PC-9 (cell line): ENCODE measurements at regions not wholly inside any gene's neighbourhood (a gene's known extent, or its start where the extent isn't known, plus 50 kb on each side); places are given as distances from the start of the nearest gene placed in this dataset.

ENCODE experiments used
- BruUV-seq: library from RNA; stranded (reverse); fragments of 400-500 nt; replicated peaks from 2 replicates; lab custom pipeline; 2021; lab: Mats Ljungman, UMichigan
- CTCF ChIA-PET: fragments of 300-600 bp; sonication (Branson Sonifier 250); formaldehyde crosslinking; loops from one replicate; lab custom pipeline; 2022; ENCODE audit warnings: antibody characterized with exemption; lab: Charles Lee
- POLR2A ChIA-PET: fragments of 300-600 bp; sonication (Branson Sonifier 250); formaldehyde crosslinking; loops from one replicate; lab custom pipeline; 2022; ENCODE audit warnings: antibody characterized with exemption; ENCODE audit not compliant: unreplicated experiment; lab: Charles Lee
- DNase-seq, 2 experiments: peaks; one replicate each; pipeline versions ENCODE4 v3.0.0 to v3.0.0-alpha.2; 2015 to 2022; ENCODE audit warnings: mixed read lengths in 1 of 2
- H2AFZ ChIP-seq: fragments of 200-600 bp; sonication (generic); 2 replicates; pipeline ENCODE4 v1.8.1; 2017; ENCODE audit warnings: antibody characterized with exemption
- H3F3A ChIP-seq: fragments of 200-600 bp; sonication (generic); 2 replicates; pipeline ENCODE4 v1.8.1; 2017; ENCODE audit warnings: antibody characterized with exemption, mild to moderate bottlenecking, low read depth; ENCODE audit not compliant: insufficient read depth
- H3K27ac ChIP-seq: fragments of 200-600 bp; sonication (generic); 2 replicates; pipeline ENCODE4 v1.6.1; 2016; ENCODE audit warnings: mixed run types
- H3K27me3 ChIP-seq: fragments of 200-600 bp; sonication (generic); 2 replicates; pipeline ENCODE4 v1.6.1; 2016; ENCODE audit warnings: low read depth, mixed run types; ENCODE audit not compliant: insufficient read depth
- H3K36me3 ChIP-seq: fragments of 200-600 bp; sonication (generic); 2 replicates; pipeline ENCODE4 v1.6.1; 2016; ENCODE audit warnings: low read depth, mixed run types
- H3K4me1 ChIP-seq: fragments of 200-600 bp; sonication (generic); replicated peaks from 2 replicates; pipeline ENCODE4 v1.6.1; 2016; ENCODE audit warnings: mixed run types; ENCODE audit not compliant: insufficient read depth
- H3K4me2 ChIP-seq: fragments of 200-600 bp; sonication (generic); 2 replicates; pipeline ENCODE4 v1.6.1; 2017; ENCODE audit warnings: mixed run types
- H3K4me3 ChIP-seq: fragments of 200-600 bp; sonication (generic); 2 replicates; pipeline ENCODE4 v1.6.1; 2016; ENCODE audit warnings: mixed run types
- H3K79me2 ChIP-seq: fragments of 200-600 bp; sonication (generic); 2 replicates; pipeline ENCODE4 v1.6.1; 2017; ENCODE audit warnings: low read depth, mixed run types
- H3K9me2 ChIP-seq: fragments of 200-600 bp; sonication (generic); 2 replicates; pipeline ENCODE4 v1.8.1; 2017; ENCODE audit warnings: mild to moderate bottlenecking; ENCODE audit not compliant: insufficient read depth
- H3K9me3 ChIP-seq: fragments of 200-600 bp; sonication (generic); 2 replicates; pipeline ENCODE4 v1.8.1; 2016; ENCODE audit warnings: low read depth; ENCODE audit not compliant: insufficient read depth
- H4K20me1 ChIP-seq: fragments of 200-600 bp; sonication (generic); 2 replicates; pipeline ENCODE4 v1.8.1; 2017; ENCODE audit not compliant: insufficient read depth
- CTCF ChIP-seq: fragments of 200-600 bp; sonication (generic); conservative IDR thresholded peaks from 2 replicates; pipeline ENCODE4 v1.6.1; 2017; ENCODE audit warnings: mixed run types, antibody characterized with exemption, mild to moderate bottlenecking, moderate library complexity
- EZH2 ChIP-seq: fragments of 200-600 bp; sonication (generic); IDR thresholded peaks from 2 replicates; pipeline ENCODE4 v1.8.0; 2017; ENCODE audit warnings: antibody characterized with exemption, low read depth
- intact Hi-C: fragments of 100-400 bp; cut with micrococcal nuclease; formaldehyde crosslinking; loops from one replicate; pipeline ENCODE4 v1.10.0; 2022; ENCODE audit not compliant: unreplicated experiment

- H3K9me2 ChIP-seq, result no peaks in the 10 kb centered on the region
- H3F3A ChIP-seq, result no peaks in the 10 kb centered on the region
- TF ChIP-seq CTCF (no peak), EZH2 (no peak)
- H3K4me1 ChIP-seq, result no peaks in the 10 kb centered on the region
- no peaks in the 10 kb centered on the region for H3K27me3 ChIP-seq
- H3K79me2 ChIP-seq, result no peaks in the 10 kb centered on the region
- no peak overlapping the region for H2AFZ ChIP-seq
- no peaks in the 10 kb centered on the region for H4K20me1 ChIP-seq
- H3K9me3 ChIP-seq, result no peaks in the 10 kb centered on the region
- no peaks in the 10 kb centered on the region for H3K36me3 ChIP-seq
- H3K27ac ChIP-seq, result no peak overlapping the region
- ChIA-PET CTCF (no interaction called here), POLR2A (no interaction called here)
- H3K4me2 ChIP-seq, result no peak overlapping the region
- no peak overlapping the region for H3K4me3 ChIP-seq
- DNase-seq, result no peak
- intact Hi-C loops, result no loop called here
- no TSS peak for BruUV-seq
These were observed 312.0 kb upstream of the TMPRSS15 start for GRCh38 chr21:18715606-18716005.

GRCh38 chr21:18716578-18717138 is 313.1 kb upstream of the TMPRSS15 start:
- no peaks in the 10 kb centered on the region for H3F3A ChIP-seq
- ChIA-PET CTCF (no interaction called here), POLR2A (no interaction called here)
- intact Hi-C loops, result no loop called here
- H3K36me3 ChIP-seq, result no peaks in the 10 kb centered on the region
- TF ChIP-seq EZH2 (no peak), CTCF (no peak)
- no TSS peak for BruUV-seq
- no peak overlapping the region for H3K27ac ChIP-seq
- H3K4me3 ChIP-seq, result no peak overlapping the region
- H3K9me3 ChIP-seq, result no peaks in the 10 kb centered on the region
- no peaks in the 10 kb centered on the region for H3K4me1 ChIP-seq
- no peak overlapping the region for H2AFZ ChIP-seq
- no peaks in the 10 kb centered on the region for H3K79me2 ChIP-seq
- no peaks in the 10 kb centered on the region for H3K27me3 ChIP-seq
- H3K4me2 ChIP-seq, result no peak overlapping the region
- H3K9me2 ChIP-seq, result no peaks in the 10 kb centered on the region
- DNase-seq, result no peak
- no peaks in the 10 kb centered on the region for H4K20me1 ChIP-seq

GRCh38 chr21:18722193-18722592 is 318.6 kb upstream of the TMPRSS15 start:
- H3K36me3 ChIP-seq, result no peaks in the 10 kb centered on the region
- DNase-seq, result no peak
- no peaks in the 10 kb centered on the region for H3K27me3 ChIP-seq
- H3K9me3 ChIP-seq, result no peaks in the 10 kb centered on the region
- no peak overlapping the region for H3K4me3 ChIP-seq
- H3K79me2 ChIP-seq, result no peaks in the 10 kb centered on the region
- H3K4me1 ChIP-seq, result no peaks in the 10 kb centered on the region
- no peaks in the 10 kb centered on the region for H3F3A ChIP-seq
- H3K27ac ChIP-seq, result no peak overlapping the region
- intact Hi-C loops, result no loop called here
- TF ChIP-seq EZH2 (no peak), CTCF (no peak)
- H3K9me2 ChIP-seq, result no peaks in the 10 kb centered on the region
- H3K4me2 ChIP-seq, result no peak overlapping the region
- POLR2A ChIA-PET, result no interaction called here
- BruUV-seq, result no TSS peak
- H4K20me1 ChIP-seq, result no peaks in the 10 kb centered on the region
- CTCF ChIA-PET, result no interaction called here
- no peak overlapping the region for H2AFZ ChIP-seq
